HEK293T (cell line): ENCODE measurements at regions not wholly inside any gene's neighbourhood (a gene's known extent, or its start where the extent isn't known, plus 50 kb on each side); places are given as distances from the start of the nearest gene placed in this dataset.

Experiments
- CTCF ChIA-PET: fragments of 350-600 bp; formaldehyde crosslinking; extraction: SDS; loops from one replicate; lab custom pipeline; 2021; ENCODE audit warnings: antibody characterized with exemption, inconsistent platforms; lab: Yijun Ruan, JAX
- POLR2A ChIA-PET: fragments of 350-600 bp; formaldehyde crosslinking; extraction: SDS; loops from one replicate; lab custom pipeline; 2020; ENCODE audit warnings: antibody characterized with exemption, inconsistent platforms; lab: Yijun Ruan, JAX
- DNase-seq: peaks from one replicate; pipeline ENCODE4 v3.0.0; 2012; ENCODE audit warnings: mixed read lengths; ENCODE audit errors: extremely low spot score
- ARNT ChIP-seq: fragments of 450-650 bp; IDR thresholded peaks from 2 replicates; pipeline ENCODE4 v1.6.1; 2017; ENCODE audit warnings: mild to moderate bottlenecking
- BHLHE40 ChIP-seq: fragments of 450-650 bp; IDR thresholded peaks from 2 replicates; pipeline ENCODE4 v1.6.1; 2016; ENCODE audit warnings: mild to moderate bottlenecking, moderate library complexity, borderline replicate concordance
- CTBP1 ChIP-seq: fragments of 450-650 bp; IDR thresholded peaks from 2 replicates; pipeline ENCODE4 v1.6.1; 2016; ENCODE audit warnings: borderline replicate concordance
- ELF4 ChIP-seq: fragments of 450-650 bp; IDR thresholded peaks from 2 replicates; pipeline ENCODE4 v1.6.1; 2017; ENCODE audit warnings: antibody characterized with exemption
- FOXA1 ChIP-seq: fragments of 450-650 bp; IDR thresholded peaks from 2 replicates; pipeline ENCODE4 v1.6.1; 2016; ENCODE audit warnings: mild to moderate bottlenecking
- FOXK2 ChIP-seq: fragments of 450-650 bp; IDR thresholded peaks from 2 replicates; pipeline ENCODE4 v1.6.1; 2016; ENCODE audit warnings: mild to moderate bottlenecking
- FOXM1 ChIP-seq: fragments of 450-650 bp; IDR thresholded peaks from 2 replicates; pipeline ENCODE4 v1.6.1; 2017; ENCODE audit warnings: mild to moderate bottlenecking, borderline replicate concordance
- HDGF ChIP-seq: fragments of 450-650 bp; IDR thresholded peaks from 2 replicates; pipeline ENCODE4 v1.6.1; 2017; ENCODE audit warnings: antibody characterized with exemption, borderline replicate concordance
- L3MBTL2 ChIP-seq: fragments of 450-650 bp; conservative IDR thresholded peaks from 2 replicates; pipeline ENCODE4 v1.6.1; 2016; ENCODE audit warnings: mild to moderate bottlenecking
- LEF1 ChIP-seq: fragments of 450-650 bp; IDR thresholded peaks from 2 replicates; pipeline ENCODE4 v1.6.1; 2017; ENCODE audit warnings: mild to moderate bottlenecking, borderline replicate concordance
- NFRKB ChIP-seq: fragments of 450-650 bp; IDR thresholded peaks from 2 replicates; pipeline ENCODE4 v1.6.1; 2016; ENCODE audit warnings: mild to moderate bottlenecking, moderate library complexity
- PKNOX1 ChIP-seq: fragments of 450-650 bp; IDR thresholded peaks from 2 replicates; pipeline ENCODE4 v1.6.1; 2016
- SP1 ChIP-seq: fragments of 450-650 bp; IDR thresholded peaks from 2 replicates; pipeline ENCODE4 v1.6.1; 2017
- SUZ12 ChIP-seq: fragments of 450-650 bp; IDR thresholded peaks from 2 replicates; pipeline ENCODE4 v1.6.1; 2016; ENCODE audit warnings: mild to moderate bottlenecking
- TARDBP ChIP-seq: fragments of 450-650 bp; IDR thresholded peaks from 2 replicates; pipeline ENCODE4 v1.6.1; 2016
- ZNF384 ChIP-seq: fragments of 450-650 bp; IDR thresholded peaks from 2 replicates; pipeline ENCODE4 v1.6.1; 2016

GRCh38 chr15:31801152-31801551 is 229.2 kb upstream of the CHRNA7 start:
- CTCF ChIA-PET, result no interaction called here
- TF ChIP-seq L3MBTL2, result no peak
- no peak for TF ChIP-seq FOXA1
- no peak for TF ChIP-seq SP1
- no peak for TF ChIP-seq FOXK2
- no peak for TF ChIP-seq HDGF
- TF ChIP-seq BHLHE40, result no peak
- no peak for TF ChIP-seq CTBP1
- TF ChIP-seq NFRKB, result no peak
- no peak for TF ChIP-seq TARDBP
- no peak for TF ChIP-seq ELF4
- TF ChIP-seq FOXM1, result no peak
- no peak for TF ChIP-seq PKNOX1
- no peak for TF ChIP-seq ARNT
- no peak for TF ChIP-seq ZNF384
- no peak for TF ChIP-seq LEF1
- TF ChIP-seq SUZ12, result no peak
- POLR2A ChIA-PET, result no interaction called here
- DNase-seq, result no peak

GRCh38 chr15:31802761-31803160 is 227.6 kb upstream of the CHRNA7 start:
- CTCF ChIA-PET, result no interaction called here
- POLR2A ChIA-PET, result no interaction called here
- DNase-seq, result no peak
- TF ChIP-seq L3MBTL2 (no peak), LEF1 (no peak), NFRKB (no peak), TARDBP (no peak), SP1 (no peak), ZNF384 (no peak), HDGF (no peak), PKNOX1 (no peak), BHLHE40 (no peak), FOXA1 (no peak), ELF4 (no peak), ARNT (no peak), FOXM1 (no peak), CTBP1 (no peak), FOXK2 (no peak), SUZ12 (no peak)

- POLR2A ChIA-PET, result no interaction called here
- no peak for TF ChIP-seq HDGF
- no peak for TF ChIP-seq SP1
- TF ChIP-seq ELF4, result no peak
- TF ChIP-seq BHLHE40, result no peak
- no peak for TF ChIP-seq TARDBP
- no peak for TF ChIP-seq PKNOX1
- TF ChIP-seq FOXA1, result no peak
- no peak for TF ChIP-seq ARNT
- TF ChIP-seq FOXK2, result no peak
- no peak for TF ChIP-seq ZNF384
- no peak for TF ChIP-seq NFRKB
- no peak for TF ChIP-seq SUZ12
- no peak for TF ChIP-seq L3MBTL2
- TF ChIP-seq LEF1, result no peak
- no peak for TF ChIP-seq CTBP1
- no peak for DNase-seq
- CTCF ChIA-PET, result no interaction called here
These were observed 226.9 kb upstream of the CHRNA7 start for GRCh38 chr15:31803388-31803884.

- TF ChIP-seq HDGF (no peak), FOXA1 (no peak), L3MBTL2 (no peak), NFRKB (no peak), PKNOX1 (no peak), SP1 (no peak), TARDBP (no peak), BHLHE40 (no peak), CTBP1 (no peak), LEF1 (no peak)
- POLR2A ChIA-PET, result no interaction called here
- DNase-seq, result no peak
- CTCF ChIA-PET, result no interaction called here
These were observed 225.1 kb upstream of the CHRNA7 start for GRCh38 chr15:31805090-31805662.

- POLR2A ChIA-PET, result no interaction called here
- CTCF ChIA-PET, result no interaction called here
- DNase-seq, result no peak
- TF ChIP-seq PKNOX1, result no peak
- TF ChIP-seq ZNF384, result no peak
- no peak for TF ChIP-seq L3MBTL2
- no peak for TF ChIP-seq FOXK2
- no peak for TF ChIP-seq HDGF
- TF ChIP-seq TARDBP, result no peak
These were observed 224.2 kb upstream of the CHRNA7 start for GRCh38 chr15:31806106-31806505.
